NCI-H2196 (cell line): ENCODE measurements at regions not wholly inside any gene's neighbourhood (a gene's known extent, or its start where the extent isn't known, plus 50 kb on each side); places are given as distances from the start of the nearest gene placed in this dataset.
"Not testable (repeated sequence)": the region's sequence is repeated elsewhere in the genome, so short reads cannot be mapped to it uniquely, and the experiment has no call there.

Source experiments
- DNase-seq: peaks from one replicate; lab custom pipeline; 2025; ENCODE audit not compliant: unreplicated experiment; lab: John Stamatoyannopoulos, UW

DNA sequence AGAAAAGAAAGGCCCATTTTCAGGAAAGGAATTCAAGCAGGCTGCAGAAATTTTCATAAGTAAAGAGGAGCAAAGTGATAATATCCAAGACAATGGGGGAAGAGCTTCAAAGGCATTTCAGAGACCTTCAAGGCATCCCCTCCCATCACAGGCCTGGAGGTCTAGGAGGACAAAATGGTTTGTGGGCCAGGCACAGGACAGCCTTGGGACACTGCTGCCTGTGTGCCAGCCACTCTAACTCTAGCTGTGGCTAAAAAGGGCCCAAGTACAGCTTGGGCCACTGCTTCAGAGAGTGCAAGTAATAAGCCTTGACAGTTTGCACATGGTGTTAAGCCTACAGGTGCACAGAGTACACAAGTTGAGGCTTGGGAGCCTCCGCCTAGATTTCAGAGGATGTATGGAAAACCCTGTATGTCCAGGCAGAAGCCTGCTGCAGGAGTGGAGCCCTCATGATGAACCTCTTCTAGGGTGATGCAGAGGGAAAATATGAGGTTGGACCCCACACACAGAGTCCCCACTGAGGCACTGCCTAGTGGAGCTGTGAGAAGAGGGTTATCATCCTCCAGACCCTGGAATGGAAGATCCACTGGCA lies 51.8 kb upstream of the ZSWIM5 start:
- DNase-seq, result no peak

DNA sequence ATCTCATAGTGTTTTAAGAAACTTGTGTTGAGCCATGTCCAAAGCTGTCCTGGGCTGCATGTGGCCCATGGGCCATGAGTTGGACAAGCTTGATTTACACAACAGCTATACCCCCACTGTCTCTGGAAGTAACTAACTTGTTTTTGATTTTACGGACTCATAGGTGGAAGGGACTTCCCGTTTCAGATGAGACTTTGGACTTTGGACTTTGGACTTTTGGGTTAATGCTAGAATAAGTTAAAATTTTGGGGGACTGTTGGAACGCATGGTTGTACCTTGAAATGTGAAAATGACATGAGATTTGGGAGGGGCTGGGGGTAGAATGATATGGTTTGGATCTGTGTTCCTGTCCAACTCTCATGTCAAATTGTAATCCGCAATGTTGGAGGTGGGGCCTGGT lies 52.6 kb upstream of the ZSWIM5 start:
- no peak for DNase-seq

DNA sequence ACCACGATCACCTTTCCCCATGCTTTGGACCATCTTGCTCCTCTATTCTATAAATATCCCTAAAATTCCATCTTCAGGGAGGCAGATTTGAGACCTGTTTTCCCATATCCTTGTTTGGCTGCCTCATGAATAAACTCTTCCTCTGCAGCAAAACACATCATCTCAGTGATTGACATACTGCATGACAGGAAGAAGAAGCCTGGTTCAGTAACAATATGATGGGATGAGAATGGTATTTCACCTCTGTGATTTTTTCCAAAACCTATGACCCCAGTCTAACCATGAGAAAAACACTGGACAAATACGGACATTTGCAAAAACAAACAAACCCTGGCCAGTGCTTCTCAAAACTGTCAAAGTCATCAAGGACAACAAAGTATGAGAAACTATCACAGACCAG lies 53.8 kb upstream of the ZSWIM5 start:
- DNase-seq, result no peak

DNA sequence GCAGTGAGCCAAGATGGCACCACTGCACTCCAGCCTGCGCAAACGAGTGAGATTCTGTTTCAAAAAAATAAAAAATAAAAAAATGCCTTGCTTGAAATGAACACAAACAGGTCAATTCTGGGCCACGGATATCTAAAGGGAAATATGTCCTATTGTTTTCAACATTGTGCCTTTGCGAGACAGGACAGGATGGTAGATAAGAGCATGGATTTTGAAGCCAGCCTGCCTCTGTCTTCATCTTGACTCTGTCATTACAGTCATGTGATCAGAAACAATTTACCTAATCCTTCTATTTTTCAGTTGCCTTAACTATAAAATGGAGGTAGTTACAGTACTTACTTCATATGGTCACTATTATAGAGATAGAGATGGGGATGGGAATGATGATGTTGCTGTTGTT lies 56.7 kb upstream of the ZSWIM5 start:
- DNase-seq, result no peak

DNA sequence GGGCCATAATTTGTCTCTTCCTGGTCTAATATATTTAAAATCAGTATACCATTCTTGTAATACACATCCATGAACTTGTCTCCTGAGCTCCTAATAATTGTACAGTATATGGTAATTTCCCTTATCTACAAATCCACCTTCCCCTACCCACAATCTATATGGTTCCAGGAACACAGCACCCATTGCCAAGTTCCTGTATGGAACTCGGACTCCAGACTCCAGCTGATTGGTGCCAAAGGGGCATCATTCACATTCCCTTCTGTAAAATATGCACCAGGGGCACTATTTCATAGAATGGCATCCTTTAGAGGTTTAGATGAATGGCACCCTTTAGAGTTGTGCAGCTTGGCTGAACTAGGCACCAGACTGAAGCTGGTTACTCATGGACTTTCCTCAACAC lies 58.8 kb upstream of the ZSWIM5 start:
- DNase-seq, result no peak

DNA sequence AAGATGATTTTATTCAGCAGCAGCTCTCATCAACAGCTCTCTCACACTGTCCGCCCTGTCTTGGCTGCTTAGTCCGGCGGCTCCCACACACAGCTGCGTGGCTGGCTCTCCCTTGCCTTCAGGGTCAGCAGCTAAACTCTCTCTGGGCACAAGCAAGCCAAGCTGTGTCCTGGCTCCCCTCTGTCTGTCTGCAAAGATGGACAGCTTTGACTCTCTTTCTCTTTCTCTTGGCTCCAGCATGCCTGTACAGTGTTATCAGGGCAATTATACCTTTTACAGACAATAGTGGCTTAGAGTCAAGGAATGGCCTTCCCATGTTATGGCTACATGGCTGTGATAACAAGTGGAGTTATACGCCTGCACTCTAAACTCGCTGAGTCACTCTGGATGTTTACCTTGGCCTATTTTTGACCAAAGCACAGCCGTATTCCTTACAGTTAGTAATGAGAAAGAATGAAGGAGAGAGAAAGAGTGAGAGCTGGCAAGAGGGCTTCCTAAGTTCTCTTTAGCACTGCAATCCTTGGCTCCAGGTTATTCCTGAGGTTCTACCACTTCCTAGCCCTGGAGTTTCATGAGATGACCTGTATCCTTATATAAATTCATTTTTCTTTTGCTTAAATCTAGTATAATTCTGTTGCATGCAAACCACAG lies 59.9 kb upstream of the ZSWIM5 start:
- peak; percentile 6 for DNase-seq

DNA sequence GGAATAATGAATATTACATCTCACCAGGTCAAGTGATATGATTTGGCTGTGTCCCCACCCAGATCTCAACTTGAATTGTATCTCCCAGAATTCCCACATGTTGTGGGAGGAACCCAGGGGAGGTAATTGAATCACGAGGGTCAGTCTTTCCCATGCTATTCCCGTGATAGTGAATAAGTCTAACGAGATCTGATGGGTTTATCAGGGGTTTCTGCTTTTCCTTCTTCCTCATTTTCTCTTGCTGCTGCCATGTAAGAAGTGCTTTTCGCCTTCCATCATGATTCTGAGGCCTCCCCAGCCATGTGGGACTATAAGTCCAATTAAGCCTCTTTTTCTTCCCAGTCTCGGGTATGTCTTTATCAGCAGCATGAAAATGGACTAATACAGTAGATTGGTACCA lies 58.4 kb upstream of the HPDL start:
- DNase-seq, result not testable (repeated sequence)

DNA sequence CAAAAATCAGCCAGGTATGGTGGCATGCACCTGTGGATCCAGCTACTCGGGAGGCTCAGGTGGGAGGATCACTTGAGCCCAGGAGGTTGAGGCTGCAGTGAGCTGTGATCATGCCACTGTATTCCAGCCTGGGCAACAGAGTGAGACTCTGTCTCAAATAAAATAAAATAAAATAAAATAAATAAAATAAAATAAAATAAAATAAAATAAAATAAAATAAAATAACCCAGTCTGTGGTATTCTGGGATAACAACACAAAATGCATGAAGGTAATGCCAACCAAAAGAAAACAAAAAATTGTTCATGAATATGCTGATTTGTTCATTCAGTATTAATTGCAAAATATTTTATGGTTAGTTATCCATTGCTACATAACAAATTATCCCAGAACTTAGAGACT lies 54.4 kb upstream of the HPDL start:
- not testable (repeated sequence) for DNase-seq

DNA sequence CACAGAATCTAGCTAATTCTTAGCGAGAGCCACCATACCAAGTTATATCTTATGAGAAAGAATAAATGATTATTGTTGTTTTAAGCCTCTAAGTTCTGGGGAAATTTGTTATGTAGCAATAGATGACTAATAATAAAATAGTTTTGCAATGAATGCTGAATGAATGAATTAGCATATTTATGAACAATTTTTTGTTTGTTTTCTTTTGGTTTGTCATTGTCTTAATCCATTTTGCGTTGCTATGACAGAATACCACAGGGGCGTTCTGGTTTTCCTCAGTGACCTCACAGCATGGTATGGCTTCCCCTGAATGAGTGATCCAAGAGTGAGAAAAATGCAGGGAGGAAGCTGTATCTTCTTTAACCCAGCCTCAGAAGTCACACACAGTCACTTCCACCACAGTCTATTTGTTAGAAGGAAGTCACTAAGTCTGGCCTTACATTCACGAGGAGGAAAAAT lies 53.8 kb upstream of the HPDL start:
- DNase-seq, result no peak

DNA sequence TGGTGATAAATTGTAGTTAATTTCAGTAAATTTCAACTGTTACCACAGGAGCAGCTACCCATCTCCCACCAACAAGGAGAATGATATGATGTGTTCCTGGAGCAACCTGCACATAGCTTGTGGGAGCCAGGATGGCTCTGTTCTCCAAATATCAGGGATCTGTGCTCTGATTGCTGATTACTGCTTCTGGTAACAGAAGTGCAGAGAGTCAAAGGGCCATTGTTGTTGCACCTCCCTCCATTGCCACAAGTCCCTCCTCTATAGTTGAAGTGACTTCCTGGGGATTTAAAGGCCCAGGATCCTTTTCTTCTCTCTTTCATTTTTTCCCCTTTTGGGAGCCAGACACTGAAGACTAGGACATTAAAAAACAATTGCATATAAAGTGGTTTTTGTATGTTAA lies 51.6 kb upstream of the HPDL start:
- DNase-seq, result no peak
